ENCODE measurements at regions not wholly inside any gene's neighbourhood (a gene's known extent, or its start where the extent isn't known, plus 50 kb on each side); places are given as distances from the start of the nearest gene placed in this dataset.

DNA sequence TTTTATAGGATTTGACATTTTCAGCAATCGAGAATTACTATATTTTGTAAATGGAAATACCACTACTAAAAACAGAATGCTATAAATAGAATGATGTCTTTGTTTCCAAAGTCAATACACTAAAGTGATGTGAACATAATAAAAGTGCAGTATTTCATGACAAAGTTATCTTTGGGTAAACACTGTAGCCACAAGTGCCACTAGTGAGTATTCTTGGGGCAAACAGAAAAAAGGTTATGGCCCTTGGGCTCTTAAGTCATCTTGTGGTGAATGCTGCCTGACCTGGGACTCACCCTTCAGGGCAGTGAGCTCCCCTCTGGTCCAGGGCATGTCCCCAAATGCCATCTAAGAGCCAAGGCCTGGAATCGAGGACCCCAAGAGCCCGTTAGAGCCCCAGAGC lies 99.2 kb upstream of the KYNU start:
- H3T11ph ChIP-seq (ENCODE audit: low read length): no peak overlapping the region
- no peak overlapping the region for H2BK5ac ChIP-seq (ENCODE audit: insufficient read length, low read length)
- no peak overlapping the region for H2BK15ac ChIP-seq (ENCODE audit: low read depth, low read length)
- no peaks in the 10 kb centered on the region for H3K9me3 ChIP-seq (ENCODE audit: control insufficient read depth, low read depth, low read length)
- no peak overlapping the region for H2AK5ac ChIP-seq (ENCODE audit: insufficient read length, low read length)
- Mint-ChIP-seq H3K4me1 (no peaks in the 10 kb centered on the region), H3K9me3 (peaks cover 0 to 6% of the 10 kb centered on the region in 2 experiments; a peak in 1 of 5 replicates), H3K27me3 (ENCODE audit: low read depth) (no peaks in the 10 kb centered on the region), H3K4me3 (no peak overlapping the region), H3K27ac (no peak overlapping the region; a peak in 1 of 7 replicates), H3K36me3 (ENCODE audit: insufficient read depth in 1 of 3, low read depth in 3 of 3) (no peaks in the 10 kb centered on the region; a peak in 1 of 7 replicates)
- H3K4me2 ChIP-seq (ENCODE audit: insufficient read depth, insufficient read length, low read length): no peak overlapping the region
- H3K79me2 ChIP-seq (ENCODE audit: insufficient read depth, low read length): no peaks in the 10 kb centered on the region
- H3K56ac ChIP-seq (ENCODE audit: insufficient read length, low read depth, low read length): no peak overlapping the region
- no peak overlapping the region for H4K91ac ChIP-seq (ENCODE audit: insufficient read length, low read depth, low read length)
- no peaks in the 10 kb centered on the region for H3K23me2 ChIP-seq (ENCODE audit: insufficient read length, low read depth, low read length, poor library complexity, severe bottlenecking)
- no peak overlapping the region for H2BK12ac ChIP-seq (ENCODE audit: insufficient read length, low read depth, low read length)
- H2BK120ac ChIP-seq (ENCODE audit: low read depth, low read length, poor library complexity, severe bottlenecking): no peak overlapping the region
- H3K14ac ChIP-seq (ENCODE audit: insufficient read depth, low read length): no peak overlapping the region
- no peak overlapping the region for H2AFZ ChIP-seq (ENCODE audit: low read length)
- no peaks in the 10 kb centered on the region for H3K27me3 ChIP-seq (ENCODE audit: insufficient read depth, low read length)
- no peak overlapping the region for H4K8ac ChIP-seq (replicated peaks; ENCODE audit: insufficient read length, low read depth, low read length)
- no peak for DNase-seq
- no peak overlapping the region for H4K5ac ChIP-seq (ENCODE audit: insufficient read length, low read depth, low read length)
- no peak overlapping the region for H3K18ac ChIP-seq (ENCODE audit: insufficient read length, low read depth, low read length)
- H3K9ac ChIP-seq (ENCODE audit: extremely low read depth, insufficient read length, low read length): no peak overlapping the region
- no peaks in the 10 kb centered on the region for H3K79me1 ChIP-seq (ENCODE audit: insufficient read depth, low read depth, low read length, poor library complexity, severe bottlenecking)
- H4K20me1 ChIP-seq (ENCODE audit: control insufficient read depth, insufficient read depth, insufficient read length): no peaks in the 10 kb centered on the region
- no peak overlapping the region for H3K23ac ChIP-seq (ENCODE audit: insufficient read length, low read depth, low read length)
- WGBS (ENCODE audit: extremely low coverage, insufficient read length, low lambda C conversion rate): no CpG with 5 or more reads among the region's 3 CpGs
- no peak overlapping the region for H2BK20ac ChIP-seq (ENCODE audit: low read depth, low read length, poor library complexity, severe bottlenecking)
- no peaks in the 10 kb centered on the region; the same call in 1 of the 2 replicates for H3K4me1 ChIP-seq (ENCODE audit: insufficient read depth, low read length)
- TF ChIP-seq, protein P1, sequence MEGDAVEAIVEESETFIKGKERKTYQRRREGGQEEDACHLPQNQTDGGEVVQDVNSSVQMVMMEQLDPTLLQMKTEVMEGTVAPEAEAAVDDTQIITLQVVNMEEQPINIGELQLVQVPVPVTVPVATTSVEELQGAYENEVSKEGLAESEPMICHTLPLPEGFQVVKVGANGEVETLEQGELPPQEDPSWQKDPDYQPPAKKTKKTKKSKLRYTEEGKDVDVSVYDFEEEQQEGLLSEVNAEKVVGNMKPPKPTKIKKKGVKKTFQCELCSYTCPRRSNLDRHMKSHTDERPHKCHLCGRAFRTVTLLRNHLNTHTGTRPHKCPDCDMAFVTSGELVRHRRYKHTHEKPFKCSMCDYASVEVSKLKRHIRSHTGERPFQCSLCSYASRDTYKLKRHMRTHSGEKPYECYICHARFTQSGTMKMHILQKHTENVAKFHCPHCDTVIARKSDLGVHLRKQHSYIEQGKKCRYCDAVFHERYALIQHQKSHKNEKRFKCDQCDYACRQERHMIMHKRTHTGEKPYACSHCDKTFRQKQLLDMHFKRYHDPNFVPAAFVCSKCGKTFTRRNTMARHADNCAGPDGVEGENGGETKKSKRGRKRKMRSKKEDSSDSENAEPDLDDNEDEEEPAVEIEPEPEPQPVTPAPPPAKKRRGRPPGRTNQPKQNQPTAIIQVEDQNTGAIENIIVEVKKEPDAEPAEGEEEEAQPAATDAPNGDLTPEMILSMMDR (conservative IDR thresholded peaks at IDR 0.05): no peak
- H3K4ac ChIP-seq (ENCODE audit: low read depth, low read length): no peak overlapping the region
- no peak overlapping the region for H3K27ac ChIP-seq (ENCODE audit: insufficient read length, low read depth, low read length)

Measured in H9 (cell line).